Mucosa of stomach (tissue), 1 donor: ENCODE measurements at regions not wholly inside any gene's neighbourhood (a gene's known extent, or its start where the extent isn't known, plus 50 kb on each side); places are given as distances from the start of the nearest gene placed in this dataset.

Source experiments
- H3K27me3 ChIP-seq: one replicate; pipeline ENCODE4 v1.7.0; 2013; ENCODE audit warnings: mild to moderate bottlenecking, low read length; ENCODE audit not compliant: control insufficient read depth, insufficient read depth
- H3K36me3 ChIP-seq: one replicate; pipeline ENCODE4 v1.7.0; 2013; ENCODE audit warnings: low read length; ENCODE audit not compliant: control insufficient read depth, insufficient read depth
- H3K4me1 ChIP-seq: one replicate; pipeline ENCODE4 v1.7.0; 2013; ENCODE audit warnings: mild to moderate bottlenecking, low read length; ENCODE audit not compliant: control insufficient read depth, insufficient read depth
- H3K4me3 ChIP-seq: one replicate; pipeline ENCODE4 v1.7.0; 2013; ENCODE audit warnings: low read length
- H3K9ac ChIP-seq: one replicate; pipeline ENCODE4 v1.7.0; 2013; ENCODE audit warnings: mild to moderate bottlenecking, low read length, moderate library complexity
- H3K9me3 ChIP-seq: one replicate; pipeline ENCODE4 v1.7.0; 2013; ENCODE audit warnings: mild to moderate bottlenecking, low read length, moderate library complexity; ENCODE audit not compliant: control insufficient read depth
- donor health status: Pancreatic carcinoma.

- no peaks in the 10 kb centered on the region for H3K27me3 ChIP-seq
- H3K4me1 ChIP-seq: peaks cover 17% of the 10 kb centered on the region
- H3K9ac ChIP-seq: no peak overlapping the region
- H3K4me3 ChIP-seq: no peak overlapping the region
- no peaks in the 10 kb centered on the region for H3K36me3 ChIP-seq
- no peaks in the 10 kb centered on the region for H3K9me3 ChIP-seq
Observed at GRCh38 chr14:34174973-34175372, 224.1 kb upstream of the EGLN3 start.

DNA sequence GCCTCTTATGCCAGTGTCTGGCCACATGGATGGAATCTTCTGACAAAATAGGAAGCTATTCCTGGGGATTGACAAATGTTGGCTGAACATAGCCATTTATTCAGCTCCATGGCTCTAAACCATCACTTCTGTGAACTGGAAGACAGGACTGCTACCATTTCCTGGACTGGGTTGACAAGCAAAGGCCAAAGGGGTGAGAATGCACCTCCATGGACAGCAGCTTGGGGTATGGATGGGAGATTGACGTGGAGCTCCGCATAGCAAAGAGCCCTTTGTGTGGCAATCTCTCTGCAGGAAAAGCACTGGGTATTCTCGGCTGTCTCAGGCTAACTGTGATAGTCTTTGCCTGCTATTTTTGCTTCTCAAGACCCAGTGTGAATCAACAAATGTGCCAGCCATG, 223.0 kb upstream of the EGLN3 start:
- Histone ChIP-seq H3K27me3 (no peaks in the 10 kb centered on the region), H3K4me3 (no peak overlapping the region), H3K9me3 (no peaks in the 10 kb centered on the region), H3K36me3 (no peaks in the 10 kb centered on the region), H3K4me1 (peaks cover 12% of the 10 kb centered on the region), H3K9ac (no peak overlapping the region)

GRCh38 chr14:34172550-34173368, 221.9 kb upstream of the EGLN3 start:
- H3K27me3 ChIP-seq: no peaks in the 10 kb centered on the region
- H3K36me3 ChIP-seq: no peaks in the 10 kb centered on the region
- H3K9me3 ChIP-seq: no peaks in the 10 kb centered on the region
- no peak overlapping the region for H3K4me3 ChIP-seq
- no peak overlapping the region for H3K9ac ChIP-seq
- peaks cover 12% of the 10 kb centered on the region for H3K4me1 ChIP-seq

DNA sequence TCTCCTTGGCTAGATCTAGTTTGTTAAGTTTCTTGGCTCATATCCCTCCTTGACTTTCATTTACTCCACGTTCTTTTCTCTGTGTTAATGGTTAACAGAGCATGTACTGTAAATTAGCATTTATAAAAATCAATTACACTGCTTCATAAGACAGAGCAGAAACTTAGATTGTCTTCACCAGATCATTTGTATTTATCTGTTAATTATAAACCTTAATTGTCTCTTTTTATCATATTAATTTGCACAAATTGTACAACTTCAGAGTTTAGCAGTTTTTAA, 221.2 kb upstream of the EGLN3 start:
- peaks cover 12% of the 10 kb centered on the region for H3K4me1 ChIP-seq
- no peak overlapping the region for H3K4me3 ChIP-seq
- no peaks in the 10 kb centered on the region for H3K27me3 ChIP-seq
- H3K9me3 ChIP-seq: no peaks in the 10 kb centered on the region
- H3K36me3 ChIP-seq: no peaks in the 10 kb centered on the region
- no peak overlapping the region for H3K9ac ChIP-seq

DNA sequence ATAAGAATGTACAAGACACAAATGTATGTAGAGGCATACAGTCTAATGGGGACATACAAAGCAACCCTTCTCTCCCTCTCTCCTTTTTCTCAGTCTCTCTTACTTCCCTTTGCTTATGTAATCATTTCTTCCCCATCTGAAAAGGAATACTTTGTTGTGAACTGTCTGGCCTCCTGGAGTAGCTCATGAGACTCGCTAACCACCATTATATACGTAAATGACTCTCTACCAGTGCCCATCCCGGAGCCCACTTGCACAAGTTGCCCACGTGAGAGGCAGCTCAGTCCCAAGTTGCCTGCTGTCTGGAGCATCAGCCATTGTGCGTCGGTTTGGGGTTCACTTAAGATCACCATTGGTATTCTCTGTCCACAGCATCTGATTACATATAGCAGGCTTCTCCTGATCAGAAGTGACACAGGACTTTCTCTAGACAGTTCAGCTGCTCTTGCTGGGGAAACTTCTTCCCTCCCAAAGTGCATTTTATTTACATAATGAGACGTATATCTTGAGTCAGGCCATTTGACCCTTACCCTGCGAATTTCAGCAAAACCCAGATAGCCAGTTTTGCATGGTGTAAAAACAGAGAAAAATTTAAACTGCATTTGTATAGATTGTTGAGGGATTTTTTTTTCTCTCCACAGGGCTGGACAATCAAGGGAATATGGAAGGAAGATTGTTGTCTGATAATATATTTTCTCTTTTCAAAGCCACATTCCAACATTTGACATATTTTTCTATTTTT, 220.7 kb upstream of the EGLN3 start:
- no peaks in the 10 kb centered on the region for H3K36me3 ChIP-seq
- no peak overlapping the region for H3K9ac ChIP-seq
- H3K27me3 ChIP-seq: no peaks in the 10 kb centered on the region
- H3K4me1 ChIP-seq: peaks cover 12% of the 10 kb centered on the region
- H3K4me3 ChIP-seq: no peak overlapping the region
- H3K9me3 ChIP-seq: no peaks in the 10 kb centered on the region

GRCh38 chr14:34170882-34171281, 220.0 kb upstream of the EGLN3 start:
- Histone ChIP-seq H3K27me3 (no peaks in the 10 kb centered on the region), H3K9ac (no peak overlapping the region), H3K9me3 (no peaks in the 10 kb centered on the region), H3K4me3 (no peak overlapping the region), H3K36me3 (no peaks in the 10 kb centered on the region), H3K4me1 (peaks cover 12% of the 10 kb centered on the region)

- H3K9ac ChIP-seq: no peak overlapping the region
- no peaks in the 10 kb centered on the region for H3K9me3 ChIP-seq
- no peak overlapping the region for H3K4me3 ChIP-seq
- peaks cover 12% of the 10 kb centered on the region for H3K4me1 ChIP-seq
- no peaks in the 10 kb centered on the region for H3K27me3 ChIP-seq
- H3K36me3 ChIP-seq: no peaks in the 10 kb centered on the region
Observed at GRCh38 chr14:34169561-34169960, 218.7 kb upstream of the EGLN3 start.

DNA sequence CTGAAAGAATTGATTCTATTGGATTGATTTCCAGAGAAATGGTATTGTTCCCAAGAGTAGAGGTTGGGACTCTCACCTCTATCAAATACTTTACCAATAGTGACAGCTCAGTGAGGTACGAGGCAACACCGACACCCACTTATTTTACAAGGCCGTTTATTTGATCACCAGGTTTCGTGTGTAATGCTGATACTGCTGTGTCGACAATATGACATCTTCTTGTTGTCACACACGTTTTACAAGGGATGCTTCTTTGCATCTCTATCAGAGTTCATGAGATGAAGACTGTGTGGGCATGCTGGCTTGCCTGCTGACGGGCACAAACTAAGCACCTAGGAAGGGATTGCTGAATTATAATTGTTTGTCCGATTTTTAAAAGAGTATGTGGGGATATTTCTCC, 217.8 kb upstream of the EGLN3 start:
- H3K4me3 ChIP-seq: no peak overlapping the region
- H3K9me3 ChIP-seq: no peaks in the 10 kb centered on the region
- H3K9ac ChIP-seq: no peak overlapping the region
- H3K4me1 ChIP-seq: peaks cover 12% of the 10 kb centered on the region
- H3K27me3 ChIP-seq: no peaks in the 10 kb centered on the region
- H3K36me3 ChIP-seq: no peaks in the 10 kb centered on the region

DNA sequence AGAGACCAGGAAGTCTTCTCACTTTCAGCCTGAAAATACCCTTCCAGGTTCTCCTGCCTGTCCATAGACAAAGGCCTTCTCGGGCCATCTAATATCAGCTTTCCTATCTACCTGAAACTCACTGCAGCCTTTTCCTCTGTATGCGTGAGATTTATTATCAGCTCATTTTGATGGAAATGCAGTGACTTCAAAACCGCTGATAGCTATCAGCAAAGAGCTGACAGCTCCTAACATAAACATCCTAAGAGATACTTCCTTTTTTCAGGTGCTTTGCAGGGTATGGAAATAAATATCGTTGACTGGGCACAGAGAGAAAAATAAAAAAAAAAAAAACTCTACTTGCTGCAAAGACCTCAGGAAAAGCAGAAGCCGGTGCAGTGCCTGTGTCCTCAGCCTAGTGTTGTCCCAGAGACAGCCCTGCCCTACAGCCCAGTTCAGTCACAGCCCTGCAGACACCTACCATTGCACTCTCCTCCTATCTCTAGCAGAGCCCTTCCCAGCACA, 215.0 kb upstream of the EGLN3 start:
- Histone ChIP-seq H3K4me1 (no peaks in the 10 kb centered on the region), H3K9ac (no peak overlapping the region), H3K4me3 (no peak overlapping the region), H3K36me3 (no peaks in the 10 kb centered on the region), H3K27me3 (no peaks in the 10 kb centered on the region), H3K9me3 (no peaks in the 10 kb centered on the region)

- Histone ChIP-seq H3K9me3 (no peaks in the 10 kb centered on the region), H3K4me1 (peaks cover 8% of the 10 kb centered on the region), H3K36me3 (no peaks in the 10 kb centered on the region), H3K27me3 (no peaks in the 10 kb centered on the region), H3K4me3 (no peak overlapping the region), H3K9ac (no peak overlapping the region)
Observed at GRCh38 chr14:34164162-34164864, 213.4 kb upstream of the EGLN3 start.

DNA sequence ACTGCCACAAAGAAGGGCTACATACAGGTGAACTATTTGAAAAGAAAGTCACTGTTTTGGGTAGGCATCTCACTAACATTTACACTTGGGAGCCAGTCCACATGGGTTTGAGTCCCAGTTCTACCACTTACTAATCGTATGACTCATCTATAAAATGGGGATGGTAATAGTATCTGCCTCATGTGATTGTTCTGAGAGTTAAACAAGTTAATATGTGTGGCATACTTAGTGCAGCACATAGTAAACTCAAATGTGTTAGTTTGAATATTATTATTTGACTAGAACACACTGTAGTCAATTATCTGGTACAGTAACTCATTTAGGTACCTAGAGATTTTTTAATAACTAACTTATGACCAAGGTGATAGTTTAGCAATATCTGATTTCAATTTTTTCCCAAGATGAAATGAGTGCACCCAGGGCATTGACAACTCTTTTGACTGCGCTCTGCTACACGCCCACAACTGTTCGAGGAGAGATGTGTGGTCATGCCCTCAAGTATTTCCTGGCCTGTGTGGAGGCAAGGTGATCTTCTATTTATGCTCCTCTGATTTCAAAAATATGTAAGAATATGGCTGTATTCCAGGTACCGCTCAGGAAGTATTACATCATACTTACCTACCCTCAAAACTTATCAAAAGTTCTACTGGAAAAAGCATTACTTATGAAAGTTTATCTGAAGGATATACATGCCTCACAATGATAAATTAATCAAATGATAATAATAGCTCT, 210.6 kb upstream of the EGLN3 start:
- Histone ChIP-seq H3K9me3 (no peaks in the 10 kb centered on the region), H3K27me3 (no peaks in the 10 kb centered on the region), H3K4me1 (peaks cover 8% of the 10 kb centered on the region), H3K36me3 (no peaks in the 10 kb centered on the region), H3K4me3 (no peak overlapping the region), H3K9ac (no peak overlapping the region)
